ENCODE measurements at regions not wholly inside any gene's neighbourhood (a gene's known extent, or its start where the extent isn't known, plus 50 kb on each side); places are given as distances from the start of the nearest gene placed in this dataset.

DNA sequence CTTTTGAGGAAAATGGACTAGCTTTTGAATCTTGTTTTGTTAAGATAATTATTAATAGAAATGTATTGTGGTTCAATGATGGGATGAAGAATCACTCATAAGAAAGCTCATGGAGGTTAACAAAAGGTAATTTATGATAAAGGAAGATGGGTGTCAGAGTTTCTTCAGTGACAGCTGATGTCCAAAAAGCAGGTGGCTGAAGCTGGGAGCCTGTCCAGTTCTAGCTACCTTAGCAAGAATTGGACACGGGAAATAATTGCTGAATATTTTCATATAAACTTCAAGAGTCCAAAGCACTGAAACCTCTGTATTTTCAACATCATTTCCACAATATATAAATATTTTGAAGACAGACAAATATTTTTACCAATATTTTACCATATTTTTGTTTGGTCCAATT, 1505.8 kb upstream of the SLC39A10 start:
- no peak for DNase-seq (ENCODE audit: low read depth)
- TF ChIP-seq, protein P1, sequence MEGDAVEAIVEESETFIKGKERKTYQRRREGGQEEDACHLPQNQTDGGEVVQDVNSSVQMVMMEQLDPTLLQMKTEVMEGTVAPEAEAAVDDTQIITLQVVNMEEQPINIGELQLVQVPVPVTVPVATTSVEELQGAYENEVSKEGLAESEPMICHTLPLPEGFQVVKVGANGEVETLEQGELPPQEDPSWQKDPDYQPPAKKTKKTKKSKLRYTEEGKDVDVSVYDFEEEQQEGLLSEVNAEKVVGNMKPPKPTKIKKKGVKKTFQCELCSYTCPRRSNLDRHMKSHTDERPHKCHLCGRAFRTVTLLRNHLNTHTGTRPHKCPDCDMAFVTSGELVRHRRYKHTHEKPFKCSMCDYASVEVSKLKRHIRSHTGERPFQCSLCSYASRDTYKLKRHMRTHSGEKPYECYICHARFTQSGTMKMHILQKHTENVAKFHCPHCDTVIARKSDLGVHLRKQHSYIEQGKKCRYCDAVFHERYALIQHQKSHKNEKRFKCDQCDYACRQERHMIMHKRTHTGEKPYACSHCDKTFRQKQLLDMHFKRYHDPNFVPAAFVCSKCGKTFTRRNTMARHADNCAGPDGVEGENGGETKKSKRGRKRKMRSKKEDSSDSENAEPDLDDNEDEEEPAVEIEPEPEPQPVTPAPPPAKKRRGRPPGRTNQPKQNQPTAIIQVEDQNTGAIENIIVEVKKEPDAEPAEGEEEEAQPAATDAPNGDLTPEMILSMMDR (conservative IDR thresholded peaks at IDR 0.05; ENCODE audit: low read depth, low read length) = no peak
- no peak overlapping the region for H3K4me3 ChIP-seq (ENCODE audit: low read depth, low read length)

DNA sequence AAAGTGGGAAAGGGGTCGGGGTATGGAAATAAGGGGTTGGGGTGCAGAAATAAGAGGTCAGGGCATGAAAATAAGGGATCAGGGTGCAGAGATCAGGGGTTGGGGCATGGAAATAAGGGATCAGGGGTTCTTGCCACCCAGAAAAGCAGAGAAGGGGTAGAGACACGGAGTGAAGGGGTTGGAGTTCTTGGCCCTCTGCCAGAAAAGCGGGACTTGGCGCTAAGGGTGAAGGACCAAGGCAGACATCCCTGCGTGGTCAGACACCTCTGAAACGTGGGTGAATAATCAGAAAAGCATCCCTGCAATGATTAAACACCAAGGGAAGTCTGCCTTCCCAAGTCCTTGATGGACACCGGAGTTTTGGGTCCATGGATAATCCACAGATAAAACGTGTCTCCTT, 1521.6 kb upstream of the SLC39A10 start:
- TF ChIP-seq, protein P1 (conservative IDR thresholded peaks at IDR 0.05; ENCODE audit: low read depth, low read length) = no peak
- no peak overlapping the region for H3K4me3 ChIP-seq (ENCODE audit: low read depth, low read length)
- DNase-seq (ENCODE audit: low read depth) = no peak

DNA sequence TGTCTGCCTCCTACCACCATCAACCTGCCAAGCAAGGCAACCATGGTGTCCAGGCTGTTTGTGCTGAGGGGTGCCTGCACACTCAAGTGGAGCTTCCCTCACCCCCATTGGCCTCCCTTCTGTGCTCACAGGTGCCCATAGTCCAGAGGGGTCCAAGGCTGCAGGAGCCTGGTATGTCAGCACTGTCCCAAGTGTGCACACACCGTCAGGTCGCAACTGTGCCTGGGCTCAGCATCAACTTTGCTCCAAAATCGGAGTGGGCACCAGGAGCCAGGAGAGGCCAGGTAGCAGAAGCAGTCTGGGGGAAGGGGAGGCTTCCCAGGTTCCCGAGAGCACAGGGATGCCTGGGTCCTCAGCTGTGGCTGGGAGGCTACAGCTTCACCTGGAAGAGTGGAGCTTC, 1528.2 kb upstream of the SLC39A10 start:
- TF ChIP-seq, protein P1 (conservative IDR thresholded peaks at IDR 0.05; ENCODE audit: low read depth, low read length) = no peak
- DNase-seq (ENCODE audit: low read depth) = no peak
- H3K4me3 ChIP-seq (ENCODE audit: low read depth, low read length) = no peak overlapping the region

DNA sequence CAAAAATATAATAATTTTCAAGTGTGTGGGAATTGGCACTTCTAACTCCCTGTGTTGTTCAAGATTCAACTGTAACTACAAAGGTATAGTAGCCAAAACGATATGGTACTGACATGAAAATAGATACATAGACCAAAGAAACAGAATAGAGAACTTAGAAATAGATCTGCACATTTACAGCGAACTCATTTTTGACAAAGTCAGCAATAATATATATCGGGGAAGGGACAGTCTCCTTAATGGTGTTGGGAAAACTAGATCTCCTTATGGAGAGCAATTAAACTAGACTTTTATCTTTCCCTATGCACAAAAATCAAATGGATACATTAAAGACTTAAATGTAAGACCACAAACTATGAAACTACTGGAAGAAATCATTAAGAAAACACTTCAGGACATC, 1530.6 kb upstream of the SLC39A10 start:
- TF ChIP-seq, protein P1 (conservative IDR thresholded peaks at IDR 0.05; ENCODE audit: low read depth, low read length) = no peak
- DNase-seq (ENCODE audit: low read depth) = no peak
- no peak overlapping the region for H3K4me3 ChIP-seq (ENCODE audit: low read depth, low read length)

DNA sequence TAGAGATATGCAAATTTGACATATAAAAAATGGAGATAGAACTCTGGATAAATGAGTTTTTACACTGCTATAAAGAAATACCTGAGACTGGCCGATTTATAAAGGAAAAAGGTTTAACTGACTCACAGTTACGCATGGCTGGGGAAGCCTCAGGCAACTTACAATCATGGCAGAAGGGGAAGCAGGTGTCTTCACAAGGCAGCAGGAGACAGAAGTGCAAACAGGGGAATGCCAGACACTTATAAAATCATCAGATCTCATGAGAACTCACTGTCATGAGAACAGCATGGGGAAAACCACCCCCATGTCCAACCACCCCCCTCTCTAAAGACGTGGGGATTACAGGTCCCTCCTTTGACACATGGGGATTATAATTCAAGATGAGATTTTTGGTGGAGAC, 1540.2 kb upstream of the SLC39A10 start:
- TF ChIP-seq, protein P1 (conservative IDR thresholded peaks at IDR 0.05; ENCODE audit: low read depth, low read length) = no peak

DNA sequence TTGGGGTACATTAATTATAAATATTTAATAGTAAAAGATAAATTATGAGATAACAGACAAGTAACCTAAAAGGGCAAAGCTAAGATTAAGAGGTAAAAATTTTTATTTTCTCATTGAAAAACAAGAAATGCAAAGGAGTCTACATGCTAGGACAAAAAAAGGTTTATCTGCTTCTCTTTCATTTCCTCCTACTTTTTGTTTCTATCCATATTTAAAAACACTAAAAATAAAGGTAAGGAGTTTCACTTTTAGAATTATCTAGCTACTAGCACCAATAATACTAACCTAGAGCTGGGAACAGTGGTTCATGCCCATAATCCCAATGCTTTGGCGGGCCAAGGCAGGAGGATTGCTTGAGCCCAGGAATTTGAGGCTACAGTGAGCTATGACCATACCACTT, 1551.7 kb upstream of the SLC39A10 start:
- TF ChIP-seq, protein P1 (conservative IDR thresholded peaks at IDR 0.05; ENCODE audit: low read depth, low read length) = no peak
- no peak overlapping the region for H3K4me3 ChIP-seq (ENCODE audit: low read depth, low read length)
- DNase-seq (ENCODE audit: low read depth) = no peak

More for the DNA sequence above, 1540.2 kb upstream of the SLC39A10 start:
- DNase-seq (ENCODE audit: low read depth) = no peak
- H3K4me3 ChIP-seq (ENCODE audit: low read depth, low read length) = no peak overlapping the region

DNA sequence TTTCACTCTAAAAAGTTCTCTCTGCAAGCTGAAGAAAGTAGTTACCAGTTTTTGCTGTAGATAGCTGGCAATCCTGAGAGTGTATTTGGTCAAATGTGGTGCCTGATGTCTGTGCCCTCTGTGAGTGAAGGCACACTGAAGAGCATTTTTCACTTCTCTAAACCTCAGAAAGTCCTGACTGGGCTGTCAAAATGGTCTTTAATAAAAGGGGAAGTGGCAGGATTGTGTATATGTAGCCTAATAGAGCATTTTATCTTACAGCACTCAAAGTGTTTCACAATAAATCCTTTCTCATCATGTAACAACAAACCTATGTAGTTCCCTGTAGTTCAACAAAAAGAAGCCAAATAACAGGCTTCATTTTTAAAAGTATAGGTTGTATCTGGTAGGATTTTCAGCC, 1552.3 kb upstream of the SLC39A10 start:
- no peak overlapping the region for H3K4me3 ChIP-seq (ENCODE audit: low read depth, low read length)
- TF ChIP-seq, protein P1 (conservative IDR thresholded peaks at IDR 0.05; ENCODE audit: low read depth, low read length) = no peak
- no peak for DNase-seq (ENCODE audit: low read depth)
